MCF 10A (cell line): ENCODE measurements at regions not wholly inside any gene's neighbourhood (a gene's known extent, or its start where the extent isn't known, plus 50 kb on each side); places are given as distances from the start of the nearest gene placed in this dataset.

Experiments used
- BruUV-seq: library from RNA; stranded (reverse); fragments of 400-500 nt; replicated peaks from 2 replicates; lab custom pipeline; 2021; lab: Mats Ljungman, UMichigan
- CTCF ChIA-PET: fragments of 300-600 bp; sonication (Branson Sonifier 250); formaldehyde crosslinking; extraction: SDS; loops from one replicate; lab custom pipeline; 2021; ENCODE audit warnings: antibody characterized with exemption, inconsistent platforms; lab: Yijun Ruan, JAX
- POLR2A ChIA-PET: fragments of 300-600, 350-650 bp; sonication (Branson Sonifier 250); formaldehyde crosslinking; extraction: SDS; loops from one replicate; lab custom pipeline; 2020; ENCODE audit warnings: antibody characterized with exemption, inconsistent platforms; lab: Yijun Ruan, JAX
- DNase-seq: peaks from one replicate; pipeline ENCODE4 v3.0.0-alpha.2; 2018; ENCODE audit not compliant: unreplicated experiment
- H3K27ac Mint-ChIP-seq: one replicate; pipeline ENCODE4 v1.8.0; 2022; ENCODE audit warnings: mild to moderate bottlenecking, low read depth, mixed read lengths; ENCODE audit not compliant: unreplicated experiment
- H3K27me3 Mint-ChIP-seq: one replicate; pipeline ENCODE4 v1.8.0; 2022; ENCODE audit warnings: mixed read lengths; ENCODE audit not compliant: insufficient read depth, unreplicated experiment
- H3K36me3 Mint-ChIP-seq: one replicate; pipeline ENCODE4 v1.8.0; 2022; ENCODE audit warnings: mild to moderate bottlenecking, moderate library complexity, mixed read lengths; ENCODE audit not compliant: insufficient read depth, unreplicated experiment
- H3K4me1 Mint-ChIP-seq: one replicate; pipeline ENCODE4 v1.8.0; 2022; ENCODE audit warnings: mixed read lengths; ENCODE audit not compliant: insufficient read depth, unreplicated experiment
- H3K4me3 Mint-ChIP-seq: one replicate; pipeline ENCODE4 v1.8.0; 2022; ENCODE audit warnings: mild to moderate bottlenecking, moderate library complexity, mixed read lengths; ENCODE audit not compliant: unreplicated experiment
- H3K9me3 Mint-ChIP-seq: one replicate; pipeline ENCODE4 v1.8.0; 2022; ENCODE audit warnings: mixed read lengths; ENCODE audit not compliant: unreplicated experiment
- intact Hi-C: fragments of 100-400 bp; cut with micrococcal nuclease; formaldehyde crosslinking; loops from 2 replicates; pipeline ENCODE4 v1.14.1; 2022
- TF ChIP-seq, protein P1 (sequence below): fragments of 200-600 bp; IDR thresholded peaks from one replicate; pipeline ENCODE4 v1.8.0; 2022; ENCODE audit warnings: antibody characterized with exemption, mild to moderate bottlenecking; ENCODE audit not compliant: unreplicated experiment

DNA sequence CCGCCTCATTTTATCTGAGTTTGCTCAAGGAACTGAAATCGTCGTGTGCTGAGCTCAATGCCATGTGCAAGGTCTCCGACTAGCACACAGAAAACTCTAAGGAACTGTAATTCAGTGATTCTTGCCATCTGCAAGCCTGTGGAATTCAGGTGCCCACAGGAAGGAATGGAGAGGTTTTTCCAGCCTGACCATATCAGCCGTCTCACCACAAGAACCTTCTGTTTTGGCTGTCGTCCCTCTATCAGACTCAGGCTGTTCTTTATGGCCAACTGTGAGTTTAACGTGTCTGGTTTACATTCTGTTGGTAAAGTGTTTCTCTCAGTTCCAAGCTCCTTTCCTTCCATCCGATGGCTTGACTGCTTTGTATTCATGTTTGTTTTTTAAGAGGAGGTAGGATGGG is 293.5 kb downstream of the SPRY2 start:
- Mint-ChIP-seq H3K4me3 (no peak overlapping the region), H3K27ac (no peak overlapping the region), H3K9me3 (no peaks in the 10 kb centered on the region), H3K27me3 (no peaks in the 10 kb centered on the region), H3K4me1 (peaks cover 11% of the 10 kb centered on the region), H3K36me3 (no peaks in the 10 kb centered on the region)
- intact Hi-C loops = no loop called here
- DNase-seq = no peak
- ChIA-PET CTCF (no interaction called here), POLR2A (no interaction called here)
- BruUV-seq = no TSS peak
- TF ChIP-seq, protein P1, sequence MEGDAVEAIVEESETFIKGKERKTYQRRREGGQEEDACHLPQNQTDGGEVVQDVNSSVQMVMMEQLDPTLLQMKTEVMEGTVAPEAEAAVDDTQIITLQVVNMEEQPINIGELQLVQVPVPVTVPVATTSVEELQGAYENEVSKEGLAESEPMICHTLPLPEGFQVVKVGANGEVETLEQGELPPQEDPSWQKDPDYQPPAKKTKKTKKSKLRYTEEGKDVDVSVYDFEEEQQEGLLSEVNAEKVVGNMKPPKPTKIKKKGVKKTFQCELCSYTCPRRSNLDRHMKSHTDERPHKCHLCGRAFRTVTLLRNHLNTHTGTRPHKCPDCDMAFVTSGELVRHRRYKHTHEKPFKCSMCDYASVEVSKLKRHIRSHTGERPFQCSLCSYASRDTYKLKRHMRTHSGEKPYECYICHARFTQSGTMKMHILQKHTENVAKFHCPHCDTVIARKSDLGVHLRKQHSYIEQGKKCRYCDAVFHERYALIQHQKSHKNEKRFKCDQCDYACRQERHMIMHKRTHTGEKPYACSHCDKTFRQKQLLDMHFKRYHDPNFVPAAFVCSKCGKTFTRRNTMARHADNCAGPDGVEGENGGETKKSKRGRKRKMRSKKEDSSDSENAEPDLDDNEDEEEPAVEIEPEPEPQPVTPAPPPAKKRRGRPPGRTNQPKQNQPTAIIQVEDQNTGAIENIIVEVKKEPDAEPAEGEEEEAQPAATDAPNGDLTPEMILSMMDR = no peak

DNA sequence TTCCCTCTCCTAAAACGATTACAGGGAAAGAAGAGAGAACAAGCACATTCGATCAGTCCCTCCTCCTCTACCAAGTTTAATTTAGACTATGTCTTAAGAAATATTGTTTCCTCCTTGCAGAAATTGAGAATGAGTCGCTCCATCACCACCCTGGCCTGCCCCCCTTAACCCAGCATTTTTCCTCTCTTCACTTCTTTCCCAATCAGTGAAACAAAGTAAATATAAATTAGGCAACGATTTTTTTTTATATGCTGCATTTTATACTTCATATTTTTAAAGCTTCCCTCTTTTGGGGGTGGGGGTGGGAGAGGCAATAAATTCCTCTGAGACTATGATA is 300.0 kb downstream of the SPRY2 start:
- BruUV-seq = no TSS peak
- intact Hi-C loops = loop anchor here (2.0 kb wide), 2 partner anchors 46 to 104 kb away; no protein-coding TSS in a partner anchor
- H3K27ac Mint-ChIP-seq = no peak overlapping the region

DNA sequence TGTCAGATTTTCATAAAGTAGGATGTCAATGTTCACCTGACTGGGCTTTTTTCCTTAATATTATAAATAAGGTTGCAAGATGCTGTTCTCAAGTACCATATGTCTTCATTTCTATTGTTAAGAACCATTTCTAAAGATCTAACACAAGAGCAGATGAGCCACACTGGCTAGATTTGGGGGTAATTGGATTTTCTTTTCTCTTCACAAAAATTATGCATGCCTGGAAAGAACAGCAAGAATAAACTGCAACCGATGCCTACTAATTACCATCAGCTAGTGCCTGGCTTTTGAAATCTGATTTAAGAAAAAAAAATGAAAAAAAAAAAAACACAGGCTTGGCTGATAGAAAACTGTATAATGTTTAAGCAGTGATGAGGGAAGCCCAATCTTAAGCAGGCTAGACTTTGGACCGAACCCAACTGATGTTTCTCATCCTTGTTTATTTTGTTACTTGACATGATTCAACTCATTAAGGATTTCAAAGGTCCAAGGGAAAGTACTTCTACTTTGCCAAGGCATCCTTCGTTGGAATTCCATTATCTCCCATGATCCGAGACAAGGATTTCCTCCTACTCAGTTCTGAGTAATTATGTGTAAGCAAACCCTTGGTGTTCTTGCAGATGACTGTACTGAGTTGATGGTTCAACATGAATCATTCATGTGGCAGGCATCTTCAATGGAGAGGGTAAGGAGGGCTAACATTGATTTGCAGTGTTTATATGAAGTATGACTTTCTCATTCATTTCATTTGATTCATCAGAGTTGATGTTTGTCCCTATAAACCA is 300.5 kb downstream of the SPRY2 start:
- Mint-ChIP-seq H3K9me3 (no peaks in the 10 kb centered on the region), H3K4me3 (no peak overlapping the region), H3K27me3 (no peaks in the 10 kb centered on the region), H3K36me3 (no peaks in the 10 kb centered on the region), H3K27ac (no peak overlapping the region), H3K4me1 (peaks cover 19% of the 10 kb centered on the region)
- peak; percentile 94 for DNase-seq
- BruUV-seq = no TSS peak
- intact Hi-C loops = loop anchor here (2.0 kb wide), 2 partner anchors 46 to 104 kb away; no protein-coding TSS in a partner anchor
- POLR2A ChIA-PET = no interaction called here
- CTCF ChIA-PET = interaction anchor here (0.6 kb wide), 1 partner anchor 302 kb away, joined by 4 read pairs; no protein-coding TSS in a partner anchor
- TF ChIP-seq, protein P1 = no peak

More for the DNA sequence above, 300.0 kb downstream of the SPRY2 start:
- no peaks in the 10 kb centered on the region for H3K36me3 Mint-ChIP-seq
- no peak overlapping the region for H3K4me3 Mint-ChIP-seq
- H3K9me3 Mint-ChIP-seq = no peaks in the 10 kb centered on the region
- no peak for DNase-seq
- no peaks in the 10 kb centered on the region for H3K27me3 Mint-ChIP-seq
- CTCF ChIA-PET = no interaction called here
- TF ChIP-seq, protein P1 = no peak
- POLR2A ChIA-PET = no interaction called here
- peaks cover 19% of the 10 kb centered on the region for H3K4me1 Mint-ChIP-seq

DNA sequence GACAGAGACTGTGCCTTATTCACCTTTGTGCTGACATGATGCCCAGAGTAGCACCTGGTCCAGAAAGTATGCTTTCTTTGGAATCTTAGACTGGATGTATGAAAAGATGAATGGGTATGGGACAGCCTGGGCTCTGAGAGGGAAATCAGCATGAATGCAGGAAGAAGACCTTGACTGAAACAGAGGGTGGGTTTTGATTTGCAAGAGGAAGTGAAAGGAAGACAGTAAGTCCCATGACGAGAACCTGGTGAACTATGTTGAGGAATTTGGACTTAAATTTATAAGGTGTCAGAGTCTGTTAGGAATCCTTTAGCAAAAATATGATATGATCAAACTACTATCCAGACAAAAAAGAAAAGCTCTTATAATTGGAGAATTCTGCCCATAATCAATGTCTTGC is 301.9 kb downstream of the SPRY2 start:
- Mint-ChIP-seq H3K36me3 (no peaks in the 10 kb centered on the region), H3K9me3 (no peaks in the 10 kb centered on the region), H3K27me3 (no peaks in the 10 kb centered on the region), H3K4me3 (no peak overlapping the region), H3K27ac (no peak overlapping the region), H3K4me1 (peaks cover 19% of the 10 kb centered on the region)
- ChIA-PET CTCF (interaction anchor here (0.8 kb wide), 1 partner anchor 9 kb away, joined by 4 read pairs; no protein-coding TSS in a partner anchor), POLR2A (interaction anchor here (0.9 to 1.4 kb wide), 2 partner anchors 110 to 297 kb away, joined by 3 read pairs; no protein-coding TSS in a partner anchor)
- TF ChIP-seq, protein P1 = no peak
- no peak for DNase-seq
- intact Hi-C loops = loop anchor here (5.0 kb wide), 2 partner anchors 93 to 407 kb away; no protein-coding TSS in a partner anchor
- BruUV-seq = no TSS peak
